ENCODE measurements at regions not wholly inside any gene's neighbourhood (a gene's known extent, or its start where the extent isn't known, plus 50 kb on each side); places are given as distances from the start of the nearest gene placed in this dataset.

GRCh38 chr1:99566290-99567021 is 79.5 kb upstream of the PALMD start (continued):
- peak; percentile 98 for TF ChIP-seq HMGXB3 (CRISPR knock-in tag; IDR thresholded peaks at IDR 0.05; ENCODE audit: borderline replicate concordance)
- TF ChIP-seq ZNF605 (CRISPR knock-in tag; IDR thresholded peaks at IDR 0.05) = no peak
- no peak for TF ChIP-seq CERS6 (CRISPR knock-in tag; IDR thresholded peaks at IDR 0.05)
- TF ChIP-seq ZNF318 (CRISPR knock-in tag; IDR thresholded peaks at IDR 0.05) = no peak
- no peak for TF ChIP-seq ZNF709 (CRISPR knock-in tag; IDR thresholded peaks at IDR 0.05)
- no peak for TF ChIP-seq TFAP4 (IDR thresholded peaks at IDR 0.05; ENCODE audit: borderline replicate concordance, low read depth)
- TF ChIP-seq STAT6 (CRISPR knock-in tag; IDR thresholded peaks at IDR 0.05; ENCODE audit: borderline replicate concordance) = peak; percentile 30; the same call in 1 of the 2 replicates
- no peak for TF ChIP-seq NR0B2 (CRISPR knock-in tag; IDR thresholded peaks at IDR 0.05)
- no peak for TF ChIP-seq ATRX (CRISPR knock-in tag; IDR thresholded peaks at IDR 0.05; ENCODE audit: borderline replicate concordance)
